ENCODE measurements at regions not wholly inside any gene's neighbourhood (a gene's known extent, or its start where the extent isn't known, plus 50 kb on each side); places are given as distances from the start of the nearest gene placed in this dataset.

GRCh38 chr5:28495876-28496275 lies 1457.5 kb upstream of the CDH9 start:
- no peaks in the 10 kb centered on the region for H3K9me1 ChIP-seq (replicated peaks; ENCODE audit: control insufficient read depth, extremely low read depth, insufficient read depth, low read length)
- BruUV-seq (replicated peaks): no TSS peak
- H3K4me1 ChIP-seq (ENCODE audit: control insufficient read depth, extremely low read depth, insufficient read depth, low read length): no peaks in the 10 kb centered on the region
- H3K4me3 ChIP-seq (replicated peaks in 1 of 3; ENCODE audit: insufficient read depth in 1 of 3, low read depth in 1 of 3, low read length in 3 of 3): no peak overlapping the region
- H2AFZ ChIP-seq (ENCODE audit: low read depth, low read length): no peak overlapping the region
- intact Hi-C loops (cut with micrococcal nuclease) (no loop called here), dilution Hi-C loops (cut with MboI; ENCODE audit: extremely low pct_ligation_motif_present, low sequenced_read_pairs) (no loop called here)
- no peaks in the 10 kb centered on the region for H3K36me3 ChIP-seq (ENCODE audit: control insufficient read depth in 2 of 2, extremely low read depth in 1 of 2, insufficient read depth in 2 of 2, low read length in 2 of 2)
- H3K27ac ChIP-seq (ENCODE audit: insufficient read depth, low read depth, low read length): no peak overlapping the region
- ChIA-PET CTCF (no interaction called here), POLR2A (no interaction called here)
- no peaks in the 10 kb centered on the region for H3K79me2 ChIP-seq (ENCODE audit: control insufficient read depth, insufficient read depth, low read length)
- H3K9ac ChIP-seq (replicated peaks; ENCODE audit: extremely low read depth, insufficient read depth, low read length): no peak overlapping the region
- H3K4me2 ChIP-seq (ENCODE audit: insufficient read depth, low read length): no peak overlapping the region
- H4K20me1 ChIP-seq (replicated peaks; ENCODE audit: control insufficient read depth, extremely low read depth, insufficient read depth, low read length): no peaks in the 10 kb centered on the region
- FAIRE-seq (no peak), DNase-seq (ENCODE audit: low read depth, low spot score) (no peak)
- no peaks in the 10 kb centered on the region for H3K27me3 ChIP-seq (ENCODE audit: control insufficient read depth in 2 of 2, insufficient read depth in 2 of 2, low read length in 2 of 2)
- TF ChIP-seq FOS (IDR thresholded peaks at IDR 0.05; ENCODE audit: borderline replicate concordance, insufficient read depth, low read length) (no peak), POLR2A (IDR thresholded peaks at IDR 0.05; ENCODE audit: low read depth, low read length) (no peak), POLR2AphosphoS5 (IDR thresholded peaks at IDR 0.05; ENCODE audit: insufficient read depth, low read depth, low read length) (no peak), MYC (IDR thresholded peaks at IDR 0.05; ENCODE audit: low read depth, low read length) (no peak), GATA2 (IDR thresholded peaks at IDR 0.05; ENCODE audit: insufficient read depth, insufficient read length, low read depth, low read length) (no peak), JUN (IDR thresholded peaks at IDR 0.05; ENCODE audit: borderline replicate concordance, insufficient read depth, insufficient read length, low read depth) (no peak), CTCF (IDR thresholded peaks at IDR 0.05; ENCODE audit: extremely low read depth in 1 of 2, insufficient read depth in 1 of 2, low read depth in 1 of 2, low read length in 2 of 2) (no peak), EZH2 (IDR thresholded peaks at IDR 0.05; ENCODE audit: borderline replicate concordance, low read depth, low read length, severe bottlenecking) (no peak), MAX (IDR thresholded peaks at IDR 0.05; ENCODE audit: insufficient read depth, insufficient read length) (no peak)
- H3K9me3 ChIP-seq (replicated peaks; ENCODE audit: control insufficient read depth, insufficient read depth, low read length): no peaks in the 10 kb centered on the region

All from endothelial cell of umbilical vein (primary cell).